ENCODE measurements at regions not wholly inside any gene's neighbourhood (a gene's known extent, or its start where the extent isn't known, plus 50 kb on each side); places are given as distances from the start of the nearest gene placed in this dataset.

DNA sequence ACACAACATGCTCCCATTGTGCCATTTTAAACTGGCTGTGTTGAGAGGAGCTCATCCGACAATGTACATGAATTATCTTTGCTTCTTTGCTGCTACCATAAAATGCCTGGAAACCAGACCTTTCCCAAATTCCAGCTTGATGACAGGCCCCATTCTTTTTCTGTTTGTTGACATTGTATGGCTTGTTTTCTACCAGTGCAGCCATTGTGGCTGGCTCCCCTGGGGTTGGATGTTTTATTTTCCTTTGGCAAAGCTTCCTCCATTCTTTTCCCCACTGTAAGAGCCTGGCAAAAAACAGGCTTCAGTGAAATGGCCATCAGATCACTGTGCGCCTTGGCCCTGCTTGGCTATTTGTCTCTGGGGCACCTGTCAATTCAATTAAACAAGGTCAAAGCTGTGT is 532.5 kb downstream of the VRK1 start:
- no peak for DNase-seq (ENCODE audit: low read depth in 4 of 4, low spot score in 2 of 4)

DNA sequence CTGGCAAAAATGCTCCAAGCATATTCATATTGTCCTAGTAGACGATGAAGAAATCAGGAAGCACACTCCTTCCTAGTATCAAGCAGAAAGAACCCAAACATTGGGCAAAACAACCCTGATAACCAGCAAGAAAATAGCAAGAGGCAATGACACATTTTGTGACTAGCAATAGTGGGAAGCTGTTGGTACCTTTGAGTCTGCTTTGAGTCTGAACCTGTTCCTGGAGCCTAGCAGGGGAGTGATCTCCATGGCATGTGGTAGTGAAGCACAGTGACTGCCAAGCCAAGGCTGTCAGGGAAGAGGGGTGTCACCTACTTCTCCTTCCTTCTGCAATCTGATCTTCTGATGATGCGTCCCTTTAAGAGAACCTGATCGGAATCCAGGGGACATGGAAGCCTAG is 533.9 kb downstream of the VRK1 start:
- DNase-seq (ENCODE audit: low read depth in 4 of 4, low spot score in 2 of 4), result no peak

DNA sequence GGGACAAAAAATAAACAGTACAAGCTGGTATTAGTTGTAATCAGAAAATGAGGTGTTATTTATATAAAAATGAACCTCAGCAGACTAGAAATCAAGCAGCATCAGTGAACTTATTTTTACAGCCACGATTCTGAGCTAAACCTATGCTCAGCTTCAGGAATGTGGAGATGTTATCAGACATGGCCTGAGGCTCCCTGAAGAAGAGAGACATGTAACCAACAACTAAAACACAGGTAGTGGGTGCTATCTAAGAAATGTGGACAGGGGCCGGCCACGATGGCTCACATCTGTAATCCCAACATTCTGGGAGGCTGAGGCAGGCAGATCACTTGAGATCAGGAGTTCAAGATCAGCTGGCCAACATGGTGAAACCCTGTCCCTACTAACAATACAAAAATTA is 534.3 kb downstream of the VRK1 start:
- DNase-seq (ENCODE audit: low read depth in 4 of 4, low spot score in 2 of 4), result no peak

DNA sequence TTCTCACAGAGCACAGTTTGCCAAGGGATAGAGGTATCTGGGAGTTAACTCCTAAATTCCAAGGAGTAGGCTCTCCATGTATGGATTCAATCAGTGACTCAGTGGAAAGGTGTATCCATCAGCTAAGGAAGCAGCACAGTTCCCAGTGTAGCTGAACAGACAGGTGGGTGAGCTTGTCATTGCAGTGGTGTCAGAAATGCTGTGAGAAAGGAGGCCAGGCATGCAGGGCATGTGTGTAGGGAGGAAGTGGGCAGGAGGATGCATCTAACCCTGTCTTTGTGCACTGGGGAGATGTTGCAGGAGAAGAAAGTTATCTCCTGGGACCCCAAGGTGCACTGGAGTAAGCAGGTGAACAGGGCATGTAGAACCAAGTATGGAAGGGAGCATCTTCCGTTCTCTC is 539.0 kb downstream of the VRK1 start:
- no peak for DNase-seq (ENCODE audit: low read depth in 4 of 4, low spot score in 2 of 4)

DNA sequence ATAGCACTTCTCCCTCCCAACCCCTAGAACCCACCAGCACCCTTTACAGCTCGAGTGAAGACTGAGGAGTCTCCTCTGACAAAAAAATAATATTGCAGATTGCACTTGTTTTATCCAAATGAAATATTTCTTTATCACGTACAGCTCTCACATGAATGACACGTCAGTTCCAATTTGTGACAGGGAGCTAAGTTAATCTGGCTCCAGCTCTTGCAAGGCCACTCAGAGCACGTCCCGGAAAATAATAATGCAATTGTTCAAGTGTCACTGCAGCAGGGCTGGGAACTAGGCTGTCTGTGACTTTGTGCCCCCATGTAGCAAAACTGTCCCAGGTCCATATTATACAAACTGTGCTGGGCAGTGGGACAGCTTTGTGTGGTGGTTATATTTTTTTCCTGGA is 539.6 kb downstream of the VRK1 start:
- no peak for DNase-seq (ENCODE audit: low read depth in 4 of 4, low spot score in 2 of 4)

DNA sequence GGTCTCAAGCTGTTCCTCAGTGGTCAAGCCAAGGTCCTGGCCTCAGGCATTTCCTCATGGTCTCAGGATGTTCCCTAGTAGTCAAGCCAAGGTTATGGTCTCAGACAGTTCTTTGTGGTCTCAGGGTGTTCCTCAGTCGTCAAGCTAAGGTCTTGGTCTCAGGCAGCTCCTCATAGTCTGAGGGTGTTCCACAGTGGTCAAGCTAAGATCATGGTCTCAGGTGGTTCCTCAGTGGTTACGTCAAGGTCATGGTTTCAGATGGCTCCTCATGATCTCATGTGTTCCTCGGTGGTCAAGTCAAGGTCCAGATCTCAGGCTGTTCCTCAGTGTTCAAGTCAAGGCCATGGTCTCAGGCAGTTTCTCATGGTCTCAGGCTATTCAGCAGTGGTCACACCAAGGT is 540.1 kb downstream of the VRK1 start:
- DNase-seq (ENCODE audit: low read depth in 4 of 4, low spot score in 2 of 4), result no peak

DNA sequence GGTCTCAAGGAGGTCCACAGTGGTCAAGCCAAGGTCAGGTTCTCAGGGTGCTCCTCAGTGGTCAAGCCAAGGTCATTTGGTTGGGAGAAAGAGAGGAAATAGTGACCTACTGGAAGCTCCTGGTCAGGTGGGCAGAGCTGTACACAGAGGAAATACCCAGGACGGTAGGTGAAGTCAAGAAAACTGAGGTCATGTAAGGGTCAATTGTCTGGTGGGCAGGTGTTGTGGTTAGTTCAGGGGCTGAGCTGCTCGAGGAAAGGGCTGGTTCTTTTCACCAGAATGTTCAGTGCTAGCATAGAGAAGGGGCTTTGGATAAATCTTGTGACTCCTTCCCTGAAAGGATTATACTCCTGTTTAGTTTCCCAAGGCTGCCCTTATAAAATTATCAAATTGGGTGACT is 540.5 kb downstream of the VRK1 start:
- no peak for DNase-seq (ENCODE audit: low read depth in 4 of 4, low spot score in 2 of 4)

DNA sequence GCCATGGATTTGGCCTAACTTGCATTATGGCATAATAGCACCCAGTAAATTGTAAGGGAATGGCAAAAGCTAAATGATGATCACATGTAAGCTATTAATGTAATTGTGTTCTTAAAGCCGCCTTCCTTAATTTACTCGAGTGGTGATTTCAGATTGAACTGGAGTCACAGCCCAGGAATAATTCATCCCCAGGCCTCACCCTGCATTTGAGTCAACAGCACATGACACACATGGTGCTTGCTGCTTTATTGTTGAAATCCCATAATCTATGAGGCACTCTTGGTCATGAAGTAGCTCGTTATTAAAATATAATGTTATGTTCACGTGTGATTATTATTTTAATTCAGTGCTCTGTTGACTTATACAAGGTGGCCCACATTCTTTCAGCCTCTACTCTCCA is 547.5 kb downstream of the VRK1 start:
- no peak for DNase-seq (ENCODE audit: low read depth in 4 of 4, low spot score in 2 of 4)

DNA sequence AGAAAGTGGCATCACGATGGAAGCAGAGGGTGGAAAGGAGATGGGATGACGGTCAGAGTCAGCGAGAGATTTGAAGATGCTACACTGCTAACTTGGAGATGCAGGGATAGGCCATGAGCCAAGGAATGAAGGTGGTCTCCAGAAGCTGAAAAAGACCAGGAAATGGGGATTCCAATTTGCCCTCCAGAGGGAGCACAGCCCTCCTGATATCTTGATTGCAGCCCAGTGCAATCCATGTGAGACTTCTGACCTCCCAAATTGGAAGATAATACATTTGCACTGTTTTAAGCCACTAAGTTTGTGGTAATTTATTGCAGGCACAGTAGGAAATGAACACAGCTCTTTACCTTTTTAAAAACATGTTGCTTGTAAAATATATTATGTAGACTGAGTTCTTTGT is 549.5 kb downstream of the VRK1 start:
- DNase-seq (ENCODE audit: low read depth in 4 of 4, low spot score in 2 of 4), result no peak

DNA sequence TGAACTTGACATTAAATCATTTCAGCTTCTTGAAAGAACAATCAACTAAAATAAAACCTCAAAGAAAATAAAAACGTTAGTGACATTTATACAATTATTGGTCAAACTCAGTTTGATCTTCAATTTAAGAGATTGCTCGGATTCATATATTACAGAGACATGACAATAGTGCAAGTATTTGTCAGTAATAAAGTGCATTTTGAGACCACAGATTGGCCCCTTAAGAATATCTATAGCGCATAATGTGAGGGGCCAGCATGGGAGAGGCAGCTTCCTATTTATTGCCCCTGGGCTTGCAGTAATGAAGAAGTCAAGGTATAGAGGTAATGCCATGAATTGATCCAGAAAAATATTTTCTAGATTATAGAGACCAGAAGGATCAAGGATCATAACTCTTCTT is 552.3 kb downstream of the VRK1 start:
- DNase-seq (ENCODE audit: low read depth in 4 of 4, low spot score in 2 of 4), result no peak

DNA sequence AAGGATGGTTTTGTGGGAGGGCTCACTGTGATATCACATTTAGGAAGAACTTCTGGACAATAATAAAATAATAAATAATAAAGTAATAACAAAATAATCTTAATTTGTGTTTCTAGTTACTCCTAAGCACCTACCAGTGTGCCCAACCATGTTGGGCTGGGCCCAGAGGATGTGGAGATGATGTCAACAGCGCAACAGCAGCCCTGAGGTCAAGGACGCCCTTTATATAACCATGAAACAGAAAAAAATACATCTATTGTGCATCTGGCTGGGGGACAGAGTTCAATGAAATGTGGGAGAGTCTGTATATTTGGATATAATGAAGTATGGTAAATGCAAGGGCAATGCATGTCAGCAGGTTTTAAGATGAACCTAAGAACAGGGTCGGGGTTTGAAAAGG is 552.8 kb downstream of the VRK1 start:
- no peak for DNase-seq (ENCODE audit: low read depth in 4 of 4, low spot score in 2 of 4)

DNA sequence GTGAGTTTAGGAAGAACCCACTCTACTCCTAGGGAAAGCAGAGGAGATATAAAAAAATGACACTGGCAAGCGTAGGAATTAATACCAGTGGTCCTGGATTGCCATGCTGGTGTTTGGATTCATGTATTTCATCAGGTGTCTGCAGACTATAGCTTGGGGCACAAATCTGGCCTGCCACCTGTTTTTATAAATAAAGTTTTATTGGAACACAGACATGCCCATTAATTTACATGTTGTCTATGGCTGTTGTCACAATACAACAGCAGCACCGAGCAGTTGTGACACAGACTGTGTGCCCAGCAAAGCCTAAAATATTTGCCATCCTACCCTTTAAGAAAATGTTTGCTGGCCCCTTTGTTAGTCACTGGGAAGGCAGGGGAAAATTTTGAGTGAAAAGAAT is 553.2 kb downstream of the VRK1 start:
- DNase-seq (ENCODE audit: low read depth in 4 of 4, low spot score in 2 of 4), result no peak

DNA sequence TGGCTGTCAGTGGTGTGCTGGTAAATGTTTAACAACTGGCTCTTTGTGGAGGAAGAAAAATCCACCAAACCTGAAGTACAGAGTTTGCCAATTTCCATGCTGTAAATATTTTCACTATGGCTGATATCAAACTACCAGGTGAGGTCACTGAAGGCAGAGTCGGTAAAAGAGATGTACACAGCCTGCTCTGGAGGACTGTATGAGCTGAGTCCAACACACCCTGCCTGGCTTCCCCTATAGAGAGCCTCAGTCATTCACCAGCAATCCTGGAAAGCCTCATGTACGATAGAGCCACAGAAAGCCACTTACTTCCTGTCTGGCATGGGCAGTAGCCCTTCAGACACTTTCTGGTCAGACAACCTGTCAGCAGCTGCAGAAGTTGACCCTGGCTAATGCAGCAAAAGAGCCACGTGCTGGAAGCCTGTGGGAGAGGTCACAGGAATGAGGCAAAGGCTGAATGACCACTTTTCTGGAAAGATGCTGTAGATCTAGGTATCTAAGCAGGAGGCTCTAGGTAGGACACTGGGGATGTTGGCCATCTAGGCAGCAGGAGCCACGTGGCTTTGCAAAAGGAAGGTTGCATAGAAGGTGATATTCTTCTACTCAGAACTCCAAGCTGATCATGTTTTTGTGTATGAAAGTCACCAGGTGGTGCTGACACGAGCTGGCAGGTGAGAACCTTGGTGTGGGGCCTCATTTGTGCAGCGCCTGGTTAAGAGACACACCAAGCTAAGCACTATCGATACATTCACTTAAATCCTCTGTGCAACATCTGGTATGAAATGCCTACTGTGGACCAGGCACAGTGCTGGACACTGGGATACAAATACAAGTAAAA is 553.9 kb downstream of the VRK1 start:
- no peak for DNase-seq (ENCODE audit: low read depth in 4 of 4, low spot score in 2 of 4)

DNA sequence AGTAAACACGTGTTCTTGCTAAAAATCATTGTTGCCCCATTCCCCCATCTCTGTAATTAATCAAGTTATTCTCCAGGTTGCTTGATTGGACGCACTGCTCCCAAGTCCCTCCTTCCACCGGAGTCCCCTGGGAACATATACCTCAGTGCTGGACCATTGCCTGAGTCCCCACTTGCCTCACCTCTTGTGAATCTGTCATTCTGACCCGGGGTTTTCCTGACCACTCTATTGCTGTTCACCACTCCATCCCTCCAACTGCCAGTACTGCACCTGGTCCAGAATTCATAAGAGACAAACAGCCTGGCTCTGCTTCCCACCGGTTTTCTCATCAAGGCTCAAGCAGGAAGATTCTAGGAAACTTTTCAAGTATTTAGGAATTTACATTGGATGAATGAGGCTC is 555.9 kb downstream of the VRK1 start:
- no peak for DNase-seq (ENCODE audit: low read depth in 4 of 4, low spot score in 2 of 4)

DNA sequence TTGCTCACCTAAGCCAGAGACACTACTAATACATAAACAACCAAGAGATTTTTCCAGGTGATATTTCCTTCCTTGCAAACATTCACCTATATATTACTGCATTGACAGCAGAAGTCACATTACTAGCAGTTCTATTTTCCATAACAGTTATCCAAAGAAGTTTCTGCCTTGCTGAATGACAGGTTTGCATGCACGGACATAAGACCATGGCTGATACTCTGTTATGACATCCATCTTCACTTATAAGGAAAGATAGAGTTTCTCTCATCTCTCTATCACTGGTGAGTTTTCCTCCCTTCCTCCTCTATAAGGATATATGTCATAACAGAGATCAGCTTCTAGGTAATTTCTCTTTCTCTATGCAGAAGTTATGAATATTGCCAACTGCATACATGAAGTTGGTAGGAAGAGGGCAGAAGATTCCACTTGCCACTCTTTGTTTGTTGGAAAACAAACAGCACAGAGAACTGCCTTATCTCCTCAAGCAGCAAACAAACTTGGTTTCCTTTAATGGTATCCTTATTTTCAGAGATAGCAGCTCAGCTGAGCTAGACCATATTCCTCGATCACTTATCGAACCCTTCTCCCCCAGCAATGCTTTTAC is 557.0 kb downstream of the VRK1 start:
- DNase-seq (ENCODE audit: low read depth in 4 of 4, low spot score in 2 of 4), result no peak

DNA sequence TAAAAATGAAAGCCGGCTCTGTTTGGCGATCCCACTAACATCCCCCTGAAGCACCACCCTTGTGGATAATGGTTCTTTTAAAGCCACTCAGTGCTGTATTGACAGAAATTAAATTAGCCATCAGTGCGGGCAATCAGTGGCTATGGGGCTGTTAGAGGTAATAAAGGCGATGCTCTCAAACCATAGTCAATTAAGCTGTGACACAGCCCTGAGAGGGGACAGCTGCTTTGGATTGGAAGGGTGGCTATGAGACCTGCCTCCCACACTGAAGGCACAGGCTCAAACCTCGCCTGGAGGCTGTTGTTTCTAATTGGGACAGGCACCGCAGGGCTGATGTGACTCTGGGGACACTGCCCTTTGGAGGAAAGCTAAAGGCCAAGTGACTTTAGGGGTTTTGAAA is 562.2 kb downstream of the VRK1 start:
- no peak for DNase-seq (ENCODE audit: low read depth in 4 of 4, low spot score in 2 of 4)

DNA sequence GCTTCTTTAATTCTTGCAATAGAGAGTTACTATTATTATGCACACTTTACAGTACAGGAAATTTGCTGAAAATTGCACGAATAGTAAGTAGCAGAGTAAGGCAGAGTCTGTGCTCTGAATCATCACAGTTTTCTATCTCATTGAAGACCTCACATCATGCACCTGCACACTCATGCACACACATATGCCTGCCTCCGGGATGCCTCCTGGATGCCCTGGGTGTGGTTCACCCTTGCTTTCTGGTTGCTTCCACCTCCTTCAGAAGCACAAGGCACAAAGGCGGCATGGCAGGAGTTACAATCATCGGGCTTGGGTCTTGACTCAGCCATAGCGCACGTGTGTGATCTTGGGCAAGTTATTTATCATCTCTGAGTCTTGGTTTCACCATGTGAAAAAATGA is 564.0 kb downstream of the VRK1 start:
- no peak for DNase-seq (ENCODE audit: low read depth in 4 of 4, low spot score in 2 of 4)

DNA sequence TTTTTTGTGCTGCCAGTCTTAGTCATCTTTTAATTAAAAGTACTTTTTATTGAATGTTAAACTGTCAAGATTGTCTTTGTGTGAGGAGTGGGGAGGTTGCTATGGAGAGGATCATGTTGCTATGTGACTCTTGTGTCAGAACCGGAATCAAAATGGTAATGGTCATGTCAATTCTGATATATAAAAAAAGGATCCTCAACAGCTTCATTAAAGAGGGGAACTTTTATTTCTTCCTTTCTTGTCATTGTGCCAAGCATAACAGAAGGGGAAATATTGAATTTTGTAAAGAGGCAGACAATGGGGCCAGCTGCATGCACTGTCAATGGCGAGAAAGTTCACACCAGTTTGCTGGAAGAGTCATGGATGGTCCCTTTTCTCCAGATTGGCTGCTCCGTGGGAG is 564.8 kb downstream of the VRK1 start:
- no peak for DNase-seq (ENCODE audit: low read depth in 4 of 4, low spot score in 2 of 4)

DNA sequence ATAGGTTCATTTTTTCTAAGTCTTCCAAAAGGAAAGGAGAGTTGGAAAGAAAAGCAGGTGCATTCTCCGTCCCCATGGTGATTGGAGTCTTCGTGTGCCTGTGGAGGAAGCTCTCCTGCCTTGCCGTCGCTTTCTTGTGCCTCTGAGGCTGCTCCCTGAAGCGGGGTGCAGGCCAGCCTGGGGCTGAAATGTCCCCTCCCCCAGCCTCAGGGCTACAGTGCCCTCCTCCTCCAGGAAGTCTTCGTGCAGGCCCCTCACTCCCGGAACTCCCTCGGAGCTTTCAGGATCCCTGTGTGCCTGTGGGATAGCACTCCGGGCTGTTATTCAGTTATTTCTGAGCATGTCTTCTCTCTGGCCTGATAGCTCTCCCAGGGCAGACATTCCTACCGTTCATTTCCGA is 569.2 kb downstream of the VRK1 start:
- no peak for DNase-seq (ENCODE audit: low read depth in 4 of 4, low spot score in 2 of 4)

DNA sequence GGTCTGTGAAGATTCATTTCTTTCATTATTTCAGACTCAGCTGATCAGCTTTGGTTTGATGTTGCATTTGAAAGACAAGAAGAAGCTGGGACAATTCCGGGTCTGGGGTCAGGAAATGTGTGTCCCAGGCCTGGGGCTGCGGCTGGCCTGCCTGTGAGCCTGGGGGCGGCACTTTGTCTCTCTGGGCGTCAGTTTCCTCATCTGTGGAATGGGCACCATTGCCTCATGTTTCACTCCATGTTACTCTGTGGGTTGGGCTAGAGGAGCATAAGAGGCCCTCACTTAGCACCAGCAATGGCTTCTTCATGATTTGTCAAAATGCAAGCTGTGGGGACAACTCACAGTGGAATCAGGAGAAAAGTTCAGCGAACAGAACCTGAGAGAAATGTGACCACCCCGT is 570.1 kb downstream of the VRK1 start:
- no peak for DNase-seq (ENCODE audit: low read depth in 4 of 4, low spot score in 2 of 4)

DNA sequence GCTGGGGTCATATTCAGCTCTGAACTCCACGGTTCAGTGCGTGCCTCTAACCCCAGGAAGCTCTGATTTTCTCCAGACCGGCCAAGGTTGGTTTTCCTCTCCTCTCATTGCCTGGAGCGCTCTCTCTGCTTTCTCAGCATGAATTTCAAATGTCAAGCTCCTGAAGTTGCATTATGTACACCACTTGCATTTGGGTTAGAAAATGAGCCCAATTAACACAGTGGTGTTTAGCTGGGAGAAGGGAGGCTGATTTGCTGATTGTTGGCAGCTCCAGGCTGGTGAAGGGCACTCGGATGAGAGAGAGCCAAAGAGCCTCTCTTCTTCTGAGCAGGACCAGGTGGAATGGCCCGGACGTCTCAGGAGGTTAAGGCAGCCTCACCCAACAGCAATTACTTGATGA is 570.9 kb downstream of the VRK1 start:
- no peak for DNase-seq (ENCODE audit: low read depth in 4 of 4, low spot score in 2 of 4)

DNA sequence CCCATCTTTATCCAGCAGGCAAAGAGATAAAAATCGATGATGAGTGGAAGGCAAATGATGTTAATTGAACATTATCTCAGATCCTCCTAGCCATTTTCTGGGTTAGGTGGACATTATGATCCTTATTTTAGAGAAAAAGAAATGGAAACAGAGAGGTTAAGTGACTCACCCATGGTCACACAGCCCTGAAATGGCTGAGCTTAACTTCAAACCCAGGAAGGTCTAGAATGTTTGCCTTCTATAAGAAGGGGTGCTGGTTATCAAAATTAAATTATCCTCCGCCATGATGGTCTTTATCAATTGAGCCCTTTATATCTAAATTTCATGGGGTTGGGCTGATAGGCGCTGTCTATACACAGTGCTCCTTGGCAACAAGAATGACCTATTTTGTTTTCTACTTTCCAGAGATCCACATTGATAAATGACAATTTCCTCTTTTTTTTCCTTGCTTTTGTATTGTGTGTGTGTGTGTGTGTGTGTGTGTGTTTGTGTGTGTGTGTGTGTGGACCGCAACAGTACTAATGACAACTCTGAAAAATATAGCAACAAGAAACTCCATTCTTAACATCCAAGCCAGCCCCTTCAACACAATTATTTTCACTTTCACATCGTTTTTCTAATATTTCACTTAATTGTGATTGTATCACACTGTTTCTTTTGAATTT is 571.9 kb downstream of the VRK1 start:
- no peak for DNase-seq (ENCODE audit: low read depth in 4 of 4, low spot score in 2 of 4)

Measured in left renal cortex interstitium (tissue), 4 donors.